A673 (cell line): ENCODE measurements at regions not wholly inside any gene's neighbourhood (a gene's known extent, or its start where the extent isn't known, plus 50 kb on each side); places are given as distances from the start of the nearest gene placed in this dataset.

Experiments used
- BruUV-seq: library from RNA; stranded (reverse); fragments of 400-500 nt; replicated peaks from 2 replicates; lab custom pipeline; 2021; lab: Mats Ljungman, UMichigan
- CTCF ChIA-PET: fragments of 300-600 bp; sonication (Branson Sonifier 250); formaldehyde crosslinking; loops from one replicate; lab custom pipeline; 2022; ENCODE audit warnings: antibody characterized with exemption; lab: Charles Lee
- POLR2A ChIA-PET: fragments of 300-600 bp; sonication (Branson Sonifier 250); formaldehyde crosslinking; loops from one replicate; lab custom pipeline; 2022; ENCODE audit warnings: antibody characterized with exemption; ENCODE audit not compliant: low non-redundant PET; lab: Charles Lee
- DNase-seq: peaks from one replicate; pipeline ENCODE4 v3.0.0-alpha.2; 2015; ENCODE audit warnings: low spot score
- H3K27ac ChIP-seq: fragments of 200-600 bp; sonication (generic); 2 replicates; pipeline ENCODE4 v1.5.1; 2016; ENCODE audit warnings: mixed run types, low read depth, mild to moderate bottlenecking, mixed read lengths, antibody characterized with exemption, low read length; ENCODE audit not compliant: poor library complexity, severe bottlenecking
- H3K27me3 ChIP-seq: fragments of 200-600 bp; sonication (generic); replicated peaks from 2 replicates; pipeline ENCODE4 v1.6.1; 2017; ENCODE audit warnings: mixed run types, low read depth, mild to moderate bottlenecking, mixed read lengths, antibody characterized with exemption, low read length; ENCODE audit not compliant: insufficient read depth, poor library complexity
- H3K36me3 ChIP-seq: fragments of 200-600 bp; sonication (generic); 2 replicates; pipeline ENCODE4 v1.6.1; 2016; ENCODE audit warnings: mixed run types, mild to moderate bottlenecking, mixed read lengths, antibody characterized with exemption, low read length; ENCODE audit not compliant: insufficient read depth, poor library complexity, severe bottlenecking
- H3K4me1 ChIP-seq: fragments of 200-600 bp; sonication (generic); 2 replicates; pipeline ENCODE4 v1.6.1; 2017; ENCODE audit warnings: mixed run types, mild to moderate bottlenecking, mixed read lengths, antibody characterized with exemption, low read length; ENCODE audit not compliant: insufficient read depth, poor library complexity, severe bottlenecking
- H3K4me3 ChIP-seq: fragments of 200-600 bp; sonication (generic); 2 replicates; pipeline ENCODE4 v1.5.1; 2016; ENCODE audit warnings: low read depth, mixed run types, mild to moderate bottlenecking, mixed read lengths, low read length; ENCODE audit not compliant: poor library complexity, severe bottlenecking
- H3K9me3 ChIP-seq: fragments of 200-600 bp; sonication (generic); 2 replicates; pipeline ENCODE4 v1.6.1; 2016; ENCODE audit warnings: mixed run types, low read depth, mild to moderate bottlenecking, mixed read lengths, antibody characterized with exemption, low read length; ENCODE audit not compliant: poor library complexity, severe bottlenecking
- EZH2 ChIP-seq: fragments of 200-600 bp; sonication (generic); IDR thresholded peaks from 2 replicates; pipeline ENCODE4 v1.6.1; 2017; ENCODE audit warnings: borderline replicate concordance, low read depth, mild to moderate bottlenecking, mixed read lengths, antibody characterized with exemption, low read length; ENCODE audit not compliant: poor library complexity, severe bottlenecking
- intact Hi-C: fragments of 100-400 bp; cut with micrococcal nuclease; formaldehyde crosslinking; loops from one replicate; pipeline ENCODE4 v1.10.0; 2022; ENCODE audit not compliant: unreplicated experiment
- TF ChIP-seq, protein P1 (sequence below): fragments of 300-800, 200-600 bp; sonication (generic); conservative IDR thresholded peaks from 2 replicates; pipeline ENCODE4 v1.5.1; 2017; ENCODE audit warnings: low read depth, mild to moderate bottlenecking, antibody characterized with exemption, low read length, moderate library complexity, mixed read lengths

DNA sequence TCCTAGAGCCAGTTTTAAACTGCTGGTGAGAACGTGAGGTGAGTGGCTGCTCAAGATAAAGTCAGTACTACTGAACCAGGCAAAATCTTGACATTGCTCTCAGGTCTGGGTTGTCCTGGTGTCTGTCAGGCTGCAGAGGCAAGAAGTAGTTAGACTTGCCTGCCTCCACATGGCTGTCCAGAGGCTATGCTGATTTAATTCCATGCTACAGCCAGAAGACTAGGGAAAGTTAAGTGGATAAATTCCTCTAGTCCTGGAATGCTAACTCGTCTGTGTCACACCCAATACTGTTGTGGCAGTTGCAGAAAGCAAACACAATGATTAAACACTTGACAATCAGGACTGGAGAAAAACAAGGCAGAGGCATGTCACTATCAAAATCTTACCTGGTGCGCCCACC lies 118.9 kb downstream of the ACER2 start:
- H3K27ac ChIP-seq = no peak overlapping the region
- BruUV-seq = no TSS peak
- no peak for TF ChIP-seq EZH2
- TF ChIP-seq, protein P1, sequence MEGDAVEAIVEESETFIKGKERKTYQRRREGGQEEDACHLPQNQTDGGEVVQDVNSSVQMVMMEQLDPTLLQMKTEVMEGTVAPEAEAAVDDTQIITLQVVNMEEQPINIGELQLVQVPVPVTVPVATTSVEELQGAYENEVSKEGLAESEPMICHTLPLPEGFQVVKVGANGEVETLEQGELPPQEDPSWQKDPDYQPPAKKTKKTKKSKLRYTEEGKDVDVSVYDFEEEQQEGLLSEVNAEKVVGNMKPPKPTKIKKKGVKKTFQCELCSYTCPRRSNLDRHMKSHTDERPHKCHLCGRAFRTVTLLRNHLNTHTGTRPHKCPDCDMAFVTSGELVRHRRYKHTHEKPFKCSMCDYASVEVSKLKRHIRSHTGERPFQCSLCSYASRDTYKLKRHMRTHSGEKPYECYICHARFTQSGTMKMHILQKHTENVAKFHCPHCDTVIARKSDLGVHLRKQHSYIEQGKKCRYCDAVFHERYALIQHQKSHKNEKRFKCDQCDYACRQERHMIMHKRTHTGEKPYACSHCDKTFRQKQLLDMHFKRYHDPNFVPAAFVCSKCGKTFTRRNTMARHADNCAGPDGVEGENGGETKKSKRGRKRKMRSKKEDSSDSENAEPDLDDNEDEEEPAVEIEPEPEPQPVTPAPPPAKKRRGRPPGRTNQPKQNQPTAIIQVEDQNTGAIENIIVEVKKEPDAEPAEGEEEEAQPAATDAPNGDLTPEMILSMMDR = no peak
- H3K9me3 ChIP-seq = no peaks in the 10 kb centered on the region
- no peaks in the 10 kb centered on the region for H3K36me3 ChIP-seq
- intact Hi-C loops = no loop called here
- no peak overlapping the region for H3K4me3 ChIP-seq
- POLR2A ChIA-PET = no interaction called here
- H3K4me1 ChIP-seq = no peaks in the 10 kb centered on the region
- CTCF ChIA-PET = no interaction called here
- DNase-seq = no peak
- H3K27me3 ChIP-seq = no peaks in the 10 kb centered on the region

- intact Hi-C loops = no loop called here
- H3K4me3 ChIP-seq = no peak overlapping the region
- H3K27me3 ChIP-seq = no peaks in the 10 kb centered on the region
- no peaks in the 10 kb centered on the region for H3K9me3 ChIP-seq
- DNase-seq = no peak
- TF ChIP-seq, protein P1 = no peak
- no peak for TF ChIP-seq EZH2
- H3K4me1 ChIP-seq = no peaks in the 10 kb centered on the region
- no peak overlapping the region for H3K27ac ChIP-seq
- BruUV-seq = no TSS peak
- H3K36me3 ChIP-seq = no peaks in the 10 kb centered on the region
- POLR2A ChIA-PET = no interaction called here
- CTCF ChIA-PET = no interaction called here
Observed at GRCh38 chr9:19522558-19522957, 113.7 kb downstream of the ACER2 start.

DNA sequence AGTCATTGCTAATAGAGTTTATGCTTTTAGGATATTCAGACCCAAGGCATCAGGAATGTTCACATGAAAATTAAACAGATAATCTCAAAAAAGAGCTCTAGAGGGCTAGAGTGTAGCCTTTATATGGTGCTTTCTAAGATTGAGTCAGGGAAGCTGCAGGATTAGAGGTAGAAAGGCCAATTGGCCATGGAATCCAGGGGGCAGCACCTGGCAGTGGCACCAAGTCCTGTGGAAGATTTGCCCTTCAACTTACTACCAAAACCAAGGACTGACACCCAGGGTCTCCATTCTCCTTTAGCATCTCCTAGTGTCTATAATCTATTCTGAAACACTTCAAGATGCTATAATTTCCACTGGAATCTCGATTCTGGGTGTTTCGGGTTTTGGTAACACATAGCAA lies 112.4 kb downstream of the ACER2 start:
- ChIA-PET POLR2A (interaction anchor here (0.6 kb wide), 1 partner anchor 11 kb away, joined by 3 read pairs; no protein-coding TSS in a partner anchor), CTCF (no interaction called here)
- Histone ChIP-seq H3K4me3 (no peak overlapping the region), H3K27ac (no peak overlapping the region), H3K4me1 (no peaks in the 10 kb centered on the region), H3K36me3 (no peaks in the 10 kb centered on the region), H3K27me3 (no peaks in the 10 kb centered on the region), H3K9me3 (no peaks in the 10 kb centered on the region)
- no peak for DNase-seq
- TF ChIP-seq, protein P1 = no peak
- no peak for TF ChIP-seq EZH2
- no TSS peak for BruUV-seq
- intact Hi-C loops = no loop called here
